ENCODE measurements at regions not wholly inside any gene's neighbourhood (a gene's known extent, or its start where the extent isn't known, plus 50 kb on each side); places are given as distances from the start of the nearest gene placed in this dataset.
A peak's percentile ranks its signal among the peaks of the same experiment; 100 is the strongest.

- peak; percentile 39 for DNase-seq (ENCODE audit: insufficient read length, low spot score, missing footprints)
Measured at GRCh38 chr6:141483598-141484061, 649.1 kb upstream of the GJE1 start.

GRCh38 chr6:141482796-141483597, 649.7 kb upstream of the GJE1 start:
- peak overlapping the region; percentile 85 for H2AFZ ChIP-seq (ENCODE audit: low read length)
- H3K27ac ChIP-seq (ENCODE audit: low read depth, low read length), result peak overlapping the region; percentile 90
- peaks cover 21% of the 10 kb centered on the region for H3K4me1 ChIP-seq (ENCODE audit: insufficient read depth, low read length)
- no peaks in the 10 kb centered on the region for H3K36me3 ChIP-seq (ENCODE audit: insufficient read depth, low read length)
- no peaks in the 10 kb centered on the region for H3K9me3 ChIP-seq (ENCODE audit: low read depth, low read length)
- no peaks in the 10 kb centered on the region for H3K27me3 ChIP-seq (ENCODE audit: insufficient read depth, low read length)
- no peaks in the 10 kb centered on the region for H4K20me1 ChIP-seq (ENCODE audit: insufficient read depth, low read length)
- peak overlapping the region; percentile 65 for H3K4me3 ChIP-seq (ENCODE audit: insufficient read depth, low read length)
- H3K79me2 ChIP-seq (ENCODE audit: insufficient read depth, low read length), result no peaks in the 10 kb centered on the region
- no peak for TF ChIP-seq CTCF (IDR thresholded peaks at IDR 0.05; ENCODE audit: extremely low read depth, low read depth, low read length)
- peak overlapping the region; percentile 86 for H3K4me2 ChIP-seq (ENCODE audit: insufficient read depth, low read length)
- no peak for DNase-seq (ENCODE audit: insufficient read length, low spot score, missing footprints)

More at GRCh38 chr6:141483598-141484061, 649.1 kb upstream of the GJE1 start:
- H3K27ac ChIP-seq (ENCODE audit: low read depth, low read length), result peak overlapping the region; percentile 90
- no peaks in the 10 kb centered on the region for H3K36me3 ChIP-seq (ENCODE audit: insufficient read depth, low read length)
- H3K4me1 ChIP-seq (ENCODE audit: insufficient read depth, low read length), result peaks cover 25% of the 10 kb centered on the region
- H4K20me1 ChIP-seq (ENCODE audit: insufficient read depth, low read length), result no peaks in the 10 kb centered on the region
- no peaks in the 10 kb centered on the region for H3K27me3 ChIP-seq (ENCODE audit: insufficient read depth, low read length)
- peak overlapping the region; percentile 86 for H3K4me2 ChIP-seq (ENCODE audit: insufficient read depth, low read length)
- no peaks in the 10 kb centered on the region for H3K79me2 ChIP-seq (ENCODE audit: insufficient read depth, low read length)
- no peaks in the 10 kb centered on the region for H3K9me3 ChIP-seq (ENCODE audit: low read depth, low read length)
- H2AFZ ChIP-seq (ENCODE audit: low read length), result peak overlapping the region; percentile 85
- H3K4me3 ChIP-seq (ENCODE audit: insufficient read depth, low read length), result peak overlapping the region; percentile 65
- no peak for TF ChIP-seq CTCF (IDR thresholded peaks at IDR 0.05; ENCODE audit: extremely low read depth, low read depth, low read length)

- Histone ChIP-seq H3K79me2 (ENCODE audit: insufficient read depth, low read length) (no peaks in the 10 kb centered on the region), H3K27me3 (ENCODE audit: insufficient read depth, low read length) (no peaks in the 10 kb centered on the region), H4K20me1 (ENCODE audit: insufficient read depth, low read length) (no peaks in the 10 kb centered on the region), H3K9me3 (ENCODE audit: low read depth, low read length) (no peaks in the 10 kb centered on the region), H3K27ac (ENCODE audit: low read depth, low read length) (no peak overlapping the region), H3K4me1 (ENCODE audit: insufficient read depth, low read length) (no peaks in the 10 kb centered on the region), H3K36me3 (ENCODE audit: insufficient read depth, low read length) (no peaks in the 10 kb centered on the region), H3K4me3 (ENCODE audit: insufficient read depth, low read length) (no peak overlapping the region), H2AFZ (ENCODE audit: low read length) (no peak overlapping the region), H3K4me2 (ENCODE audit: insufficient read depth, low read length) (no peak overlapping the region)
- TF ChIP-seq CTCF (IDR thresholded peaks at IDR 0.05; ENCODE audit: extremely low read depth, low read depth, low read length), result no peak
- no peak for DNase-seq (ENCODE audit: insufficient read length, low spot score, missing footprints)
Measured at GRCh38 chr6:141475259-141475658, 657.5 kb upstream of the GJE1 start.

- no peaks in the 10 kb centered on the region for H4K20me1 ChIP-seq (ENCODE audit: insufficient read depth, low read length)
- TF ChIP-seq CTCF (IDR thresholded peaks at IDR 0.05; ENCODE audit: extremely low read depth, low read depth, low read length), result no peak
- no peak for DNase-seq (ENCODE audit: insufficient read length, low spot score, missing footprints)
Measured at GRCh38 chr6:141472162-141472928, 660.4 kb upstream of the GJE1 start.

More at GRCh38 chr6:141472162-141472928, 660.4 kb upstream of the GJE1 start:
- no peak overlapping the region for H3K4me2 ChIP-seq (ENCODE audit: insufficient read depth, low read length)
- H3K79me2 ChIP-seq (ENCODE audit: insufficient read depth, low read length), result no peaks in the 10 kb centered on the region
- H3K36me3 ChIP-seq (ENCODE audit: insufficient read depth, low read length), result no peaks in the 10 kb centered on the region
- no peaks in the 10 kb centered on the region for H3K9me3 ChIP-seq (ENCODE audit: low read depth, low read length)
- H3K27me3 ChIP-seq (ENCODE audit: insufficient read depth, low read length), result no peaks in the 10 kb centered on the region
- H2AFZ ChIP-seq (ENCODE audit: low read length), result no peak overlapping the region
- peaks cover 2% of the 10 kb centered on the region for H3K4me1 ChIP-seq (ENCODE audit: insufficient read depth, low read length)
- no peak overlapping the region for H3K4me3 ChIP-seq (ENCODE audit: insufficient read depth, low read length)
- no peak overlapping the region for H3K27ac ChIP-seq (ENCODE audit: low read depth, low read length)
